ENCODE measurements at regions not wholly inside any gene's neighbourhood (a gene's known extent, or its start where the extent isn't known, plus 50 kb on each side); places are given as distances from the start of the nearest gene placed in this dataset.

DNA sequence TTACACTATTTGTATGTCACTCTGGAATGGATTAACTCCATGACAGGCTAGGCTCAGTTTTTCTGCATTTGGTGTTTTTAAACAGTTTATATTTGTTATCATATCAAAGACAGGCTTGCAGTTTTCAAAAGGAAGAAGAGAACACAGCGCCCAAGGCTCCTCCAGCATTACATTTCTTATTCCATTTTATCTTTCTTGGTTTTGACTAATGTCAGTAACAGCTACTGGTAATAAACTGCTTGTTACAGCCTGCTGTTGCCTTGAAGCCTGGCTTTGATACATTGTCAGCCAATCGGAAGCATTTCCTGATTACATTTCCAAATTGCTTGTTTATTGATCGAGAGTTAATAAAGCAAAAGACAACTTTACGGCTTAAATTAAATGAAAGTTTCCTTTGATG lies 166.0 kb upstream of the MDFIC start:
- Mint-ChIP-seq H3K4me3 (ENCODE audit: low read depth) (no peak overlapping the region), H3K4me1 (ENCODE audit: low read depth) (peaks cover 11% of the 10 kb centered on the region), H3K27me3 (ENCODE audit: low read depth) (peaks cover 4% of the 10 kb centered on the region), H3K27ac (no peak overlapping the region), H3K36me3 (ENCODE audit: low read depth) (no peaks in the 10 kb centered on the region), H3K9me3 (no peaks in the 10 kb centered on the region)
- intact Hi-C loops (cut with micrococcal nuclease) = no loop called here
- no peak for DNase-seq (ENCODE audit: low spot score)

DNA sequence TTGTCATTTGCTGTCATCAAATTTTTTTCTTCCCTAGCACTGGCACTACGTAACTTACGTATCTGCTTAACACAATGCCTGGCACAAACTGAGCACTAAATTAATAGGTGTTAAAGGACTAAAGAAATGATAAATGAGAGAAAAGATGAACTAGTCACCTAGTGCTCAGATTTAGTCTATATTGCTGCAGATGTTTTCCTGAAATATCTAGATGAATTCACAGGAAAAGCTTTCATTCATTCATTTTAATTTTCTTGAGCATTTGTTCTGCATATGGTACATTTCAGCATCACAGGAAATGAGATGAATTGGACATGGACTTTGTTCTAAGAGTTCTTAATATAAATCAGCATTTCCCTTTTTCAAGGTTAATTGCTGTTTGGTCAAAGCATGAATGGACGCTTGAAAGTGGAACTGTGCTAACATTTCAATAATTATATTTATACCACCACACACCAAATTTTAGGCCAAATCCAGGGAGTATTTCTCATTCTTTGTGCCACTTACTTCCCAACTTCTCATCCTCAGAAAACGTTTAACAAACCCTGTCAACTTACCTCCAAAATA lies 163.2 kb upstream of the MDFIC start:
- no peak overlapping the region for H3K4me3 Mint-ChIP-seq (ENCODE audit: low read depth)
- peaks cover 5% of the 10 kb centered on the region for H3K9me3 Mint-ChIP-seq
- no peak for DNase-seq (ENCODE audit: low spot score)
- peaks cover 4% of the 10 kb centered on the region for H3K27me3 Mint-ChIP-seq (ENCODE audit: low read depth)
- H3K36me3 Mint-ChIP-seq (ENCODE audit: low read depth) = no peaks in the 10 kb centered on the region
- H3K4me1 Mint-ChIP-seq (ENCODE audit: low read depth) = no peaks in the 10 kb centered on the region
- no peak overlapping the region for H3K27ac Mint-ChIP-seq
- intact Hi-C loops (cut with micrococcal nuclease) = no loop called here

DNA sequence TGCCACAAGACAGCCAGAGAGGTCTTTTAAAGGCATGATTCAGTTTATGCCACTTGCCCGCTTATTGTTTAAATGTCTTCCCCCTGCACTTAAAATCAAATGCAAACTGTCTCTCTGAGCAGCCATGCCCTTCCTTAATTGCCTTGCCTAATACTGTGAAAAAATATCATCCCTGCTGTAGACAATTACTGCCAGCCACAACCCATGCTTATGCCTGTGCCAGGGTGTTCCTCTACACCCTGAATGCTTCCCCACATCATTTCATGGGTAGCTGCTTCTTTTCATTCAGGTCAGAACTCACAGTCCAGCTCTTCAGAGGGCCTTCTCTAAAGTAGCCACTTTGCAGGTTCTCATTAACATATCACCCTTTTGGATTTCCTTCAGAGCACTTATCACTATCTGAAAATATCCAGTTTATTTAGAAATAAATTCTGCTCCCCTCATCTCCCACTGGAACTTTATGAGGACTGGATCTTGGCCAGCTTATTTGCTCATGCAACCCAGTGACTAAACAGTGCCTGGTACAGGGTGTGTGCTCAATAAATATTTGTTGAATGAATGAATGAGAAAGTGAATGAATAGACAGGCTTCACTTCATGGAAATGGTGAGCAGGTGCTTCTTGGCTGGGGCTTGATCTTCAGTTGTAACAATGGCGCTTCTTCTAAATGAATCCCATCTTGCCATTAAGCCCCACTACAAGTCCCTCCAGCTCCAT lies 162.4 kb upstream of the MDFIC start:
- Mint-ChIP-seq H3K27me3 (ENCODE audit: low read depth) (peaks cover 4% of the 10 kb centered on the region), H3K27ac (no peak overlapping the region), H3K36me3 (ENCODE audit: low read depth) (no peaks in the 10 kb centered on the region), H3K4me3 (ENCODE audit: low read depth) (no peak overlapping the region), H3K9me3 (peaks cover 5% of the 10 kb centered on the region), H3K4me1 (ENCODE audit: low read depth) (no peaks in the 10 kb centered on the region)
- intact Hi-C loops (cut with micrococcal nuclease) = no loop called here
- no peak for DNase-seq (ENCODE audit: low spot score)

GRCh38 chr7:114760477-114760876 lies 161.4 kb upstream of the MDFIC start:
- Mint-ChIP-seq H3K4me3 (ENCODE audit: low read depth) (no peak overlapping the region), H3K4me1 (ENCODE audit: low read depth) (no peaks in the 10 kb centered on the region), H3K27me3 (ENCODE audit: low read depth) (peaks cover 4% of the 10 kb centered on the region), H3K27ac (no peak overlapping the region), H3K9me3 (peaks cover 5% of the 10 kb centered on the region), H3K36me3 (ENCODE audit: low read depth) (no peaks in the 10 kb centered on the region)
- no peak for DNase-seq (ENCODE audit: low spot score)
- intact Hi-C loops (cut with micrococcal nuclease) = no loop called here

DNA sequence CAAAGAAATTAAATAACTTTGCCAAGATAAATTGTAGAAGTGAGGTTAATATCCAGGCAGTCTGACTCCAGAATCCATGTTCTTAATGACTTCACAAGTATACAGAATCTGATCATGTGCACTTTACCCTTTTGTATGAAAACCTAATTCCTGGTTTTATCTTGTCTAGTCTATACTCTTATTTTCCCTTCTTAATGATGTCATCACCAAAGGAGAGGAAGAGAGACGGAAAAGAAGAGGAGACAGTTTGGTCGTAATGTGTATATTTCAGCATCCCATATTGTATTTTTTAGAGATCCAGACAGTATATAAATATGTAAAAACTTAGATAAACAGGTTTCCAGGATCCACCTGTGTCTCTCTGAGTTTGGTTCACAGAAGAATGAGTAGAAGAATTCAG lies 159.9 kb upstream of the MDFIC start:
- H3K27ac Mint-ChIP-seq = no peak overlapping the region
- peaks cover 1% of the 10 kb centered on the region for H3K4me1 Mint-ChIP-seq (ENCODE audit: low read depth)
- peaks cover 4% of the 10 kb centered on the region for H3K27me3 Mint-ChIP-seq (ENCODE audit: low read depth)
- no peak for DNase-seq (ENCODE audit: low spot score)
- no peak overlapping the region for H3K4me3 Mint-ChIP-seq (ENCODE audit: low read depth)
- intact Hi-C loops (cut with micrococcal nuclease) = no loop called here
- H3K9me3 Mint-ChIP-seq = peaks cover 5% of the 10 kb centered on the region
- no peaks in the 10 kb centered on the region for H3K36me3 Mint-ChIP-seq (ENCODE audit: low read depth)

DNA sequence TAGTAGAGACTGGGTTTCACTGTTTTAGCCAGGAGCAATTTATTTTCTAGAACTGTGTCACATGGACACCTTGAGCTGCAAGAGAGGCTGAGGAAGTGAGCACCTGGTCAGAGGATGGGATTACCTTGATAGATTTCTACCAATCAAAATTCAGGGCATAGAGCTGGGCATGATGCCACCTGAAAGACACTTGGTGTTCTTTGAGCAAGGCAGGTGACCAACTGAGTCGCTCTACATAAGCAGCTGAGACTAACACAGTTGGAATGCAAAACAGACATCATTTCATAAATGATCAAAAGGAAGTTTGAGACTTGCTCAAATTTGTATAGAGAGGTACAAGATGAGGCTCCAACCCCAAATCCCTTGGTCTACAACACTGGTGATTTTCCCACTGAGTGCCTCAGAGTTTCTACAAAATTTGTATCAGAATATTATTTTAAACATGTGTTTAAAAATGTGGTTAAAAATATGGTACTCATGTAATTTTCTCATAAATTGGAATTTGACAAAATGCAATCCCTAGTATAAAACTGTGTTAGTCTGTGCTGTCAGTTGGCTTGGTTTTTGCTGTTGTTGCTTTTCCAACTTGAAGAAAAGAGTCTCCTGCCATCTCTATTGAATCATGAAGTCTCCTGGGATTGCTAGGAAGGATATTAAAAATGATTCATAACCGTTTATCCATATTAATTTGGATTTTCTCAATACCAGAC lies 156.4 kb upstream of the MDFIC start:
- Mint-ChIP-seq H3K4me3 (ENCODE audit: low read depth) (no peak overlapping the region), H3K27ac (no peak overlapping the region), H3K9me3 (peaks cover 5% of the 10 kb centered on the region), H3K27me3 (ENCODE audit: low read depth) (no peaks in the 10 kb centered on the region), H3K36me3 (ENCODE audit: low read depth) (no peaks in the 10 kb centered on the region), H3K4me1 (ENCODE audit: low read depth) (peaks cover 5% of the 10 kb centered on the region)
- DNase-seq (ENCODE audit: low spot score) = no peak
- intact Hi-C loops (cut with micrococcal nuclease) = no loop called here

- no peak for DNase-seq (ENCODE audit: low spot score)
- Mint-ChIP-seq H3K27ac (no peak overlapping the region), H3K4me1 (ENCODE audit: low read depth) (peaks cover 5% of the 10 kb centered on the region), H3K4me3 (ENCODE audit: low read depth) (no peak overlapping the region), H3K36me3 (ENCODE audit: low read depth) (no peaks in the 10 kb centered on the region), H3K27me3 (ENCODE audit: low read depth) (no peaks in the 10 kb centered on the region), H3K9me3 (peaks cover 5% of the 10 kb centered on the region)
- intact Hi-C loops (cut with micrococcal nuclease) = no loop called here
Measured at GRCh38 chr7:114766041-114766356, 155.9 kb upstream of the MDFIC start.

DNA sequence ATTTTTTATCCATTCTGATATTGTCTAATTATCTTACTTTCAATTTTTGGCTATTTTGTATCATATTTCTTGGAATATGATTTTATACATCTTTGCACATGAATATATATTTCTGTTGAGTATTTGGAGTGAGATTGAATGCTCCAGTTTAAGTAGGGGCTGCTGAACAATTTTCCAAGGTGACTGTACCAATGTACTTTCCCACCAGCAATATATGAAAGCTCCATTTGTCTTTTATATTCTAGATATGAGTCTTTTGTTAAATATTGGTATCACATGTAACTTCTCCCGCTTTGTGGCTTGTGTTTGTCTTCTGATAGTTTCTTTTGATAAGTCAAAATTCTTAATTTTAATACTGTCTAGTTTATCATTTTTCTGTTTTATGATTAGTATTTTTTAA lies 144.6 kb upstream of the MDFIC start:
- no peak for DNase-seq (ENCODE audit: low spot score)
- intact Hi-C loops (cut with micrococcal nuclease) = loop anchor here (1.0 kb wide), 2 partner anchors 9 to 41 kb away; no protein-coding TSS in a partner anchor
- Mint-ChIP-seq H3K27me3 (ENCODE audit: low read depth) (peaks cover 1% of the 10 kb centered on the region), H3K27ac (no peak overlapping the region), H3K36me3 (ENCODE audit: low read depth) (no peaks in the 10 kb centered on the region), H3K9me3 (no peaks in the 10 kb centered on the region), H3K4me3 (ENCODE audit: low read depth) (no peak overlapping the region), H3K4me1 (ENCODE audit: low read depth) (peaks cover 22% of the 10 kb centered on the region)

DNA sequence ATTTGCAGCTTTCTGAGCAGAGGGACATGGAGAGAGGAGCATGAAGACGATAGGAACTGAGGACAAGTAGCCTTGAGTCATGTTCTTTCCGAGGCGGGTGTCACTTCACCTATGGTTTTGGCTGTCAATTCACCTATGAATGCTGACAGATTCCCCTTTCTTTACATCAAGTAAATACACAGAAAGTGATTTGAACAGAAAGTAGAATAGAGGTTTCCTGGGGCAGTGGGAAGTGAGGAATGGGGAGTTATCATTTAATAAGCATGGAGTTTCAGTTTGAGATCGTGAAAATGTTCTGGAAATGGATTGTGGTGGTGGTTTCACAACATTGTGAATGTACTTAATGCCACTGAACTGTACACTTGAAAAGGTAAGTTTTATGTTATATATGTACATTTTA lies 138.4 kb upstream of the MDFIC start:
- no peak overlapping the region for H3K4me3 Mint-ChIP-seq (ENCODE audit: low read depth)
- peaks cover 4% of the 10 kb centered on the region for H3K9me3 Mint-ChIP-seq
- peaks cover 2% of the 10 kb centered on the region for H3K36me3 Mint-ChIP-seq (ENCODE audit: low read depth)
- intact Hi-C loops (cut with micrococcal nuclease) = no loop called here
- DNase-seq (ENCODE audit: low spot score) = no peak
- H3K27ac Mint-ChIP-seq = peak overlapping the region; percentile 40
- H3K27me3 Mint-ChIP-seq (ENCODE audit: low read depth) = no peaks in the 10 kb centered on the region
- H3K4me1 Mint-ChIP-seq (ENCODE audit: low read depth) = peaks cover 46% of the 10 kb centered on the region

DNA sequence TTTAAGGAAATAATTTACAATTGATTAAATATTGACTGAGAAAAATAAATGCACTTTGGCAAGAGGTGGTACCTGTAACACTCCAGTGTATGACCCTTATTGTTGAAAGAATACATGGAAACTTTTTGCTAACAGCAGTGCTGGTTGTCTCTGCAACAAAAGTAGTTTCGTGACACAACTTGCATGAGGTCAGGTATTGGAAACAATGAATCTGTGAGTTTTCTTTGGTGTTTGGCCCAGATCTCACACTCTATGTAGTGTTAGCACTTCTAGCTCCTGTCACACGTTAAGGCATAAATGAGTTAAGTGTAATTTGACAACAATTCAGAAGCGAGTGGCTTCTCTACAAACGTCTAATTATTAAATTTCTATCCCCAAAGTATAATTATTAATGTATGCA lies 137.7 kb upstream of the MDFIC start:
- H3K27me3 Mint-ChIP-seq (ENCODE audit: low read depth) = no peaks in the 10 kb centered on the region
- intact Hi-C loops (cut with micrococcal nuclease) = loop anchor here (1.0 kb wide), 1 partner anchor 9 kb away; no protein-coding TSS in a partner anchor
- no peak overlapping the region for H3K4me3 Mint-ChIP-seq (ENCODE audit: low read depth)
- peaks cover 52% of the 10 kb centered on the region for H3K4me1 Mint-ChIP-seq (ENCODE audit: low read depth)
- H3K9me3 Mint-ChIP-seq = peaks cover 6% of the 10 kb centered on the region
- H3K36me3 Mint-ChIP-seq (ENCODE audit: low read depth) = peaks cover 4% of the 10 kb centered on the region
- H3K27ac Mint-ChIP-seq = peak overlapping the region; percentile 66
- no peak for DNase-seq (ENCODE audit: low spot score)

DNA sequence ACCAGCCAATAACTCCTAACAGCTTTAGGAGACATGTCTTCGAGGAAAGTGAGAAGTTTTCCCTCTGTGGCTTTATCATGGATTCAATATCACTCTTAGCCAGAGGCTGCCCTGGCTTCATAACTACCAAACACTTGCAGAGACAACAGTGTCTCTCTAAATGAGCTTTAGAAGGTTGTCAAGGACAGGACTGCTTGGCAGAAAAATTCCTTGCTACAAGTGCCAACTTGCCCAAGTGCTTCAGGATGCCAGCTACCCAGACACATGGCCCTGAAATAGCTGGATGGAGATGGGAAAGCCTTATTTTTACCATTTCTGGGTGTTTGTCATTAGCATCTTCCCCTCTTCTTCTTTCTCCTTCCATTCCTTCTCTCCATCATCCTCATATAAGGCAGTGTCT lies 137.1 kb upstream of the MDFIC start:
- Mint-ChIP-seq H3K36me3 (ENCODE audit: low read depth) (peaks cover 6% of the 10 kb centered on the region), H3K9me3 (peaks cover 12% of the 10 kb centered on the region), H3K4me1 (ENCODE audit: low read depth) (peaks cover 55% of the 10 kb centered on the region), H3K27me3 (ENCODE audit: low read depth) (no peaks in the 10 kb centered on the region), H3K4me3 (ENCODE audit: low read depth) (no peak overlapping the region), H3K27ac (peak overlapping the region; percentile 71)
- no peak for DNase-seq (ENCODE audit: low spot score)
- intact Hi-C loops (cut with micrococcal nuclease) = loop anchor here (1.0 kb wide), 1 partner anchor 9 kb away; no protein-coding TSS in a partner anchor

GRCh38 chr7:114785496-114785895 lies 136.4 kb upstream of the MDFIC start:
- H3K27me3 Mint-ChIP-seq (ENCODE audit: low read depth) = no peaks in the 10 kb centered on the region
- intact Hi-C loops (cut with micrococcal nuclease) = no loop called here

DNA sequence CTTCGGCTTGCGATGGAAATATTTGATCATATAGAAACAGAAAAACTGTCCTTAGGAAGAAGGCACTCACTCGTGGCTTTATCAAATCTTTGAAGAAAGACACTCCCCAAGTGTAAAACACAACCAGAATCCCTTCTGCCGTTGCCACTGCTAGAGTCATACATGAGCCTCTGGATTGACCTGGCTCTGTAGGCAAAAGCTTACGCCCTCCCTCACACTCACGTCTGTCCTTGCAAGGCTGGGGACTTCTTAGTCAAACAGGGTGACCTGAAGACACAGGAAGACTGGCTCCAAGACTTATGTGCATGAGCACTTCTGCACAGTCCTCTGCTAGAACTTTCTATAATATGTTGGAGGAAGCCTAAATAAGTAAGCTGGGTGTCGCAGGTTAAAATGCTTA lies 135.4 kb upstream of the MDFIC start:
- no peaks in the 10 kb centered on the region for H3K27me3 Mint-ChIP-seq (ENCODE audit: low read depth)
- peak overlapping the region; percentile 42 for H3K4me3 Mint-ChIP-seq (ENCODE audit: low read depth)
- peak overlapping the region; percentile 80 for H3K27ac Mint-ChIP-seq
- intact Hi-C loops (cut with micrococcal nuclease) = loop anchor here (1.0 kb wide), 1 partner anchor 9 kb away; no protein-coding TSS in a partner anchor
- H3K9me3 Mint-ChIP-seq = peaks cover 13% of the 10 kb centered on the region
- peaks cover 10% of the 10 kb centered on the region for H3K36me3 Mint-ChIP-seq (ENCODE audit: low read depth)
- DNase-seq (ENCODE audit: low spot score) = no peak
- peaks cover 54% of the 10 kb centered on the region for H3K4me1 Mint-ChIP-seq (ENCODE audit: low read depth)

More at GRCh38 chr7:114785496-114785895, 136.4 kb upstream of the MDFIC start:
- no peak overlapping the region for H3K4me3 Mint-ChIP-seq (ENCODE audit: low read depth)
- peaks cover 56% of the 10 kb centered on the region for H3K4me1 Mint-ChIP-seq (ENCODE audit: low read depth)
- no peak for DNase-seq (ENCODE audit: low spot score)
- H3K27ac Mint-ChIP-seq = peak overlapping the region; percentile 55
- peaks cover 13% of the 10 kb centered on the region for H3K9me3 Mint-ChIP-seq
- H3K36me3 Mint-ChIP-seq (ENCODE audit: low read depth) = peaks cover 6% of the 10 kb centered on the region

Measured in activated T-helper 2 cell treated with anti-CD3 and anti-CD28 coated beads, Interferon-gamma antibody, Interleukin-2, Interleukin-4, amounts not matched to agents 10 μg/mL and 5 μg/mL and 100 μg/mL, durations not matched to agents 14 hours and 24 hours and 36 hours (primary cell).